DND-41 (cell line): ENCODE measurements at regions not wholly inside any gene's neighbourhood (a gene's known extent, or its start where the extent isn't known, plus 50 kb on each side); places are given as distances from the start of the nearest gene placed in this dataset.

Source experiments
- EZH2 ChIP-seq: IDR thresholded peaks from 3 replicates; pipeline ENCODE4 v1.6.1; 2012; ENCODE audit warnings: borderline replicate concordance, low read depth, mild to moderate bottlenecking, moderate library complexity, low read length, inconsistent platforms; ENCODE audit not compliant: severe bottlenecking
- TF ChIP-seq, protein P1 (sequence below): IDR thresholded peaks from 2 replicates; pipeline ENCODE4 v1.5.1; 2012; ENCODE audit warnings: borderline replicate concordance, low read length, moderate library complexity, mild to moderate bottlenecking; ENCODE audit not compliant: poor library complexity, severe bottlenecking; ENCODE audit errors: extremely low read depth

DNA sequence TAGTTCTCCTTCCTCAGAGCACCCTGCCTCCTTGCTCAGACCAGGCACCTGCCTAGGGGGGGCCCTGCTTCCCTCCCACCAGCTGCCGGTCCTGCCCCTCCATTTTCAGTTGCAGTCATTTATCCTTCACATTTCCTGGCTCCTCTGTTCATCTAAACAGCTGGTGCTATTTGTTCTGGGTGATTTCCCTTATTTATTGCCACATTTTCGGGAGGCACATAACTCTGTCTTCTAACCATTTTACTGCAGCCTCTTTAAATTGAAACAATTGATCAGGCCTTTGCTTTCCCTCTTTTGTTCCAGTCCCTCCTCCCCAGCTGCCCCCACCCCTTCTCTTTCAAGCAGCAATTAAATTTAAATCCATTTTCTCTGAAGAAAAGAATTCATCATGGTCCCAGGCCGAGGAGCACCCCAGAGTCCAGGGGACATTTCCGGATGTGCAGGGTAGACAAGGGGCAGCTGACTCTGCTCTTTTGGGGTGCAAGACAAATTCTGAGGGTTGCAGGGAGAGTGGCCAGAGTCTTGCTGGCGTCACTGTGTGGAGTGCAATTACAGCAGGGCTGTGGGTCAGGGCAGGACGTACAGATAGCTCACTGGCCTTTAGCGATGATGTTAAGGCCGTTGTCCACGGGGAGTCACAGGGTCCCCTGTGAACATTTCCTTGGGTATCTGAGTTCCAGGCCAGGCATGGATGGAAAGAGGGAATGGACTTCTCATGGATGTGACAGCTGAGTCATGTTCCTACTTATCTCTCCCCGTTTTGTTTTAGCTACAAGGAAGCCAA lies 476.4 kb downstream of the TBC1D22A start:
- TF ChIP-seq, protein P1, sequence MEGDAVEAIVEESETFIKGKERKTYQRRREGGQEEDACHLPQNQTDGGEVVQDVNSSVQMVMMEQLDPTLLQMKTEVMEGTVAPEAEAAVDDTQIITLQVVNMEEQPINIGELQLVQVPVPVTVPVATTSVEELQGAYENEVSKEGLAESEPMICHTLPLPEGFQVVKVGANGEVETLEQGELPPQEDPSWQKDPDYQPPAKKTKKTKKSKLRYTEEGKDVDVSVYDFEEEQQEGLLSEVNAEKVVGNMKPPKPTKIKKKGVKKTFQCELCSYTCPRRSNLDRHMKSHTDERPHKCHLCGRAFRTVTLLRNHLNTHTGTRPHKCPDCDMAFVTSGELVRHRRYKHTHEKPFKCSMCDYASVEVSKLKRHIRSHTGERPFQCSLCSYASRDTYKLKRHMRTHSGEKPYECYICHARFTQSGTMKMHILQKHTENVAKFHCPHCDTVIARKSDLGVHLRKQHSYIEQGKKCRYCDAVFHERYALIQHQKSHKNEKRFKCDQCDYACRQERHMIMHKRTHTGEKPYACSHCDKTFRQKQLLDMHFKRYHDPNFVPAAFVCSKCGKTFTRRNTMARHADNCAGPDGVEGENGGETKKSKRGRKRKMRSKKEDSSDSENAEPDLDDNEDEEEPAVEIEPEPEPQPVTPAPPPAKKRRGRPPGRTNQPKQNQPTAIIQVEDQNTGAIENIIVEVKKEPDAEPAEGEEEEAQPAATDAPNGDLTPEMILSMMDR = no peak
- TF ChIP-seq EZH2 = no peak
